ENCODE measurements at regions not wholly inside any gene's neighbourhood (a gene's known extent, or its start where the extent isn't known, plus 50 kb on each side); places are given as distances from the start of the nearest gene placed in this dataset.

DNA sequence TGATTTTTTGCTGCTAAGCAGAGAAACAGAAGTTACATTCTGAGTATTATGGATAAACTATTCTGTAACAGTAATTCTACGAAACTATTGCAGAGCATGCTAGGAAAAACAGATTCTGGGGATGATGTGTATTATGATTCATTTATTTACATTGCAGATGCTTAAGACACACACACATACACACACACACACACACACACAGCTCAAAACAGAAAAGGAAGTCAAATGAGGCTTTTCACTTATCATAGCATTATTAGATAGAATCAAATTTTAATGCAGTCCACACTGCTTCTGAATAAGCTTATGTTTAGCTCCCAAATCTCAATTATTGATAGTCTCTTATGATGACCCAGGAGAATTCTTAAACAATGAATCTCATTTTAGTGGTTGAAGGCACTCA is 307.2 kb downstream of the HGF start:
- CTCF ChIA-PET: interaction anchor here (0.6 kb wide), 1 partner anchor 1104 kb away, joined by 3 read pairs; no protein-coding TSS in a partner anchor
- Mint-ChIP-seq H3K27ac (no peak overlapping the region), H3K4me3 (no peak overlapping the region), H3K27me3 (no peaks in the 10 kb centered on the region), H3K9me3 (ENCODE audit: insufficient read depth) (no peaks in the 10 kb centered on the region), H3K4me1 (no peaks in the 10 kb centered on the region)
- Histone ChIP-seq H3K79me2 (ENCODE audit: control insufficient read depth, insufficient read depth, low read length) (no peaks in the 10 kb centered on the region), H3K9me3 (ENCODE audit: control extremely low read depth in 1 of 3, control insufficient read depth in 2 of 3, insufficient read depth in 1 of 3, low read length in 2 of 3) (no peaks in the 10 kb centered on the region), H3K4me1 (ENCODE audit: control insufficient read depth in 2 of 2, insufficient read depth in 2 of 2, low read length in 2 of 2) (no peaks in the 10 kb centered on the region), H3K4me2 (replicated peaks; ENCODE audit: low read depth, low read length, poor library complexity, severe bottlenecking) (no peak overlapping the region), H4K20me1 (ENCODE audit: control insufficient read depth, insufficient read depth, low read length, poor library complexity, severe bottlenecking) (no peaks in the 10 kb centered on the region), H3K27ac (ENCODE audit: low read length in 2 of 2) (no peak overlapping the region), H3K27me3 (replicated peaks in 1 of 4; ENCODE audit: control extremely low read depth in 1 of 4, control insufficient read depth in 3 of 4, insufficient read depth in 4 of 4, low read length in 3 of 4) (no peaks in the 10 kb centered on the region), H2AFZ (ENCODE audit: insufficient read depth, low read depth, low read length, poor library complexity, severe bottlenecking) (no peak overlapping the region), H3K9ac (ENCODE audit: low read length) (no peak overlapping the region), H3K36me3 (replicated peaks in 1 of 2; ENCODE audit: control extremely low read depth in 1 of 2, control insufficient read depth in 1 of 2, extremely low read depth in 1 of 2, insufficient read depth in 2 of 2, low read length in 1 of 2) (no peaks in the 10 kb centered on the region), H3K4me3 (ENCODE audit: control extremely low read depth in 1 of 5, extremely low read depth in 1 of 5, insufficient read depth in 1 of 5, low read depth in 2 of 5, low read length in 4 of 5) (no peak overlapping the region)
- no CpG with 5 or more reads among the region's 1 CpG for WGBS (ENCODE audit: insufficient coverage)
- ATAC-seq (ENCODE audit: low read depth) (no peak), DNase-seq (no peak)
- intact Hi-C loops (cut with micrococcal nuclease): no loop called here
- no peak for TF ChIP-seq EZH2 (IDR thresholded peaks at IDR 0.05; ENCODE audit: borderline replicate concordance, insufficient read depth, low read depth, low read length, poor library complexity, severe bottlenecking)
- TF ChIP-seq, protein P1, sequence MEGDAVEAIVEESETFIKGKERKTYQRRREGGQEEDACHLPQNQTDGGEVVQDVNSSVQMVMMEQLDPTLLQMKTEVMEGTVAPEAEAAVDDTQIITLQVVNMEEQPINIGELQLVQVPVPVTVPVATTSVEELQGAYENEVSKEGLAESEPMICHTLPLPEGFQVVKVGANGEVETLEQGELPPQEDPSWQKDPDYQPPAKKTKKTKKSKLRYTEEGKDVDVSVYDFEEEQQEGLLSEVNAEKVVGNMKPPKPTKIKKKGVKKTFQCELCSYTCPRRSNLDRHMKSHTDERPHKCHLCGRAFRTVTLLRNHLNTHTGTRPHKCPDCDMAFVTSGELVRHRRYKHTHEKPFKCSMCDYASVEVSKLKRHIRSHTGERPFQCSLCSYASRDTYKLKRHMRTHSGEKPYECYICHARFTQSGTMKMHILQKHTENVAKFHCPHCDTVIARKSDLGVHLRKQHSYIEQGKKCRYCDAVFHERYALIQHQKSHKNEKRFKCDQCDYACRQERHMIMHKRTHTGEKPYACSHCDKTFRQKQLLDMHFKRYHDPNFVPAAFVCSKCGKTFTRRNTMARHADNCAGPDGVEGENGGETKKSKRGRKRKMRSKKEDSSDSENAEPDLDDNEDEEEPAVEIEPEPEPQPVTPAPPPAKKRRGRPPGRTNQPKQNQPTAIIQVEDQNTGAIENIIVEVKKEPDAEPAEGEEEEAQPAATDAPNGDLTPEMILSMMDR (IDR thresholded peaks at IDR 0.05): no peak
- POLR2A ChIA-PET: no interaction called here

- no peak for DNase-seq
- Histone ChIP-seq H3K9me3 (ENCODE audit: control extremely low read depth in 1 of 3, control insufficient read depth in 2 of 3, insufficient read depth in 1 of 3, low read length in 2 of 3) (no peaks in the 10 kb centered on the region), H3K79me2 (ENCODE audit: control insufficient read depth, insufficient read depth, low read length) (no peaks in the 10 kb centered on the region), H3K36me3 (replicated peaks in 1 of 2; ENCODE audit: control extremely low read depth in 1 of 2, control insufficient read depth in 1 of 2, extremely low read depth in 1 of 2, insufficient read depth in 2 of 2, low read length in 1 of 2) (no peaks in the 10 kb centered on the region), H3K4me1 (ENCODE audit: control insufficient read depth in 2 of 2, insufficient read depth in 2 of 2, low read length in 2 of 2) (no peaks in the 10 kb centered on the region), H3K27me3 (replicated peaks in 1 of 4; ENCODE audit: control extremely low read depth in 1 of 4, control insufficient read depth in 3 of 4, insufficient read depth in 4 of 4, low read length in 3 of 4) (no peaks in the 10 kb centered on the region), H3K4me3 (ENCODE audit: control extremely low read depth in 1 of 5, extremely low read depth in 1 of 5, insufficient read depth in 1 of 5, low read depth in 2 of 5, low read length in 4 of 5) (no peak overlapping the region), H2AFZ (ENCODE audit: insufficient read depth, low read depth, low read length, poor library complexity, severe bottlenecking) (no peak overlapping the region), H3K9ac (ENCODE audit: low read length) (no peak overlapping the region), H3K27ac (ENCODE audit: low read length in 2 of 2) (no peak overlapping the region), H3K4me2 (replicated peaks; ENCODE audit: low read depth, low read length, poor library complexity, severe bottlenecking) (no peak overlapping the region), H4K20me1 (ENCODE audit: control insufficient read depth, insufficient read depth, low read length, poor library complexity, severe bottlenecking) (no peaks in the 10 kb centered on the region)
- Mint-ChIP-seq H3K4me3 (no peak overlapping the region), H3K27ac (no peak overlapping the region), H3K9me3 (ENCODE audit: insufficient read depth) (no peaks in the 10 kb centered on the region), H3K27me3 (no peaks in the 10 kb centered on the region), H3K4me1 (no peaks in the 10 kb centered on the region)
- POLR2A ChIA-PET: no interaction called here
- no peak for ATAC-seq (ENCODE audit: low read depth)
- intact Hi-C loops (cut with micrococcal nuclease): no loop called here
- no peak for TF ChIP-seq EZH2 (IDR thresholded peaks at IDR 0.05; ENCODE audit: borderline replicate concordance, insufficient read depth, low read depth, low read length, poor library complexity, severe bottlenecking)
- TF ChIP-seq, protein P1 (IDR thresholded peaks at IDR 0.05): no peak
- CTCF ChIA-PET: interaction anchor here (0.6 kb wide), 1 partner anchor 20 kb away, joined by 4 read pairs; no protein-coding TSS in a partner anchor
- WGBS (ENCODE audit: insufficient coverage): no CpG with 5 or more reads among the region's 1 CpG
These were observed 309.4 kb downstream of the HGF start for GRCh38 chr7:81460250-81461045.

All from B cell (primary cell).